Right ventricle myocardium inferior (tissue), 1 donor: ENCODE measurements at regions not wholly inside any gene's neighbourhood (a gene's known extent, or its start where the extent isn't known, plus 50 kb on each side); places are given as distances from the start of the nearest gene placed in this dataset.
"Not testable (repeated sequence)": the region's sequence is repeated elsewhere in the genome, so short reads cannot be mapped to it uniquely, and the experiment has no call there.

ENCODE experiments used
- ATAC-seq: fragments of 200-7000 bp; cut with Tn5 transposase; one replicate; pipeline ENCODE4 v1.9.1; 2020; ENCODE audit warnings: mild to moderate bottlenecking, moderate library complexity
- DNase-seq: peaks from one replicate; pipeline ENCODE4 v3.0.0; 2021; ENCODE audit errors: missing footprints
- intact Hi-C: fragments of 100-400 bp; cut with DNase I; formaldehyde crosslinking; loops from one replicate; pipeline ENCODE4 v1.11.0; 2022
- donor health status: DM: no; HTN: yes; CAD: no; lungs with severe emphysema.

DNA sequence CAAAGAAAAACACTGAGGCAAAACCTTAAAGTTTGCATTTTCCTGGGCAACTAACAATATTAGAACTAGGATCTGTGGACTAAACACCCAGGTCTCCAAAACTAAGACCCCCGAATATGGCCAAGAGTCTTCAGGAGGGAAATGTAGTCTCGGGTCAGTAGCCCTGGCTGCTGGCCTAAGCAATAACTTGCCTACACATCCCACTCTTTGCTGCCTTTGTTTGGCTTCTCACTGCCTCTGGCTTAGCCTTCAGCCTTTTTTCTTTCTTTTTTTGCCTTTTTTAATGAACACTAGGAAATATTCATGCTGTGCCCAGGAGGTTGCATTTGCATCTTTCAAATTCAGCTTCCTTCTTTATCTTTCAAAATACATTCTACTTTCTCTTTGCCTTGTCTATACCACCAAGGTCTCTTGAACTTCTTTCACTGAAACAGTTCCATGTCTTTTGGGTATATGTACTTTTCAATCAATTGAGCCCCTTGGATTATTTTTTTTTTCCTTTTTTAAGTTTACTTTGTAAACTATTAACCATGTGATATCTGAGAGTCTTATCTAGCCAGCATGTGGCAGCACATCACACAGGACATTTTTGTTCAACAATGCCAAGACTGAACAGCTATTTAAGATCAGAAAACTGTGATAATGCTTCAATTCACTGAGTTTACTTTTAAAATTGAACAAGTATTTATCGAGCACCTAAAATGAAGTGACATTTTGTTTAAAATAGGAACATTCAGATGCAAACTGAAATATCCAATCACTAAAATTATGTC lies 165.0 kb upstream of the TRPC6 start:
- no peak for DNase-seq

DNA sequence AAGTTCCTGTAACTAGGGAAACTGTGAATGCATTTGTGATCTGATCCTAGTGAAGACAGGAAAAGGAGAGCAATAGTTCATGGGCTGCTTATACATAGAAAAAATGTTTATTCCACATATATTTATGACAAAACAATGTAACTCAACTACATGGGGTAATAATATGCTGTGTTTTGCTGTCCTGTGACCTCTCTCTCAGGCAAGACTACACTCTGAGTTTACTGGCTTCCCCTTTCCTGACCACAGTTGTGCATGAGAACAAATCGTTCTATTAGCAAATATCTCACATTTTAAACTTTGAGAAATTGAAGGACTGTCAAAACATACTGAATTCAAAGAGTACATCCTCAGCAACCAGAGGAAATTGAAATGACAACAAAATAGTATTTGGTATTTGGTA lies 161.9 kb upstream of the TRPC6 start:
- intact Hi-C loops, result no loop called here
- no peak for DNase-seq
- ATAC-seq, result no peak

More for the DNA sequence above, 165.0 kb upstream of the TRPC6 start:
- intact Hi-C loops, result no loop called here
- no peak for ATAC-seq

DNA sequence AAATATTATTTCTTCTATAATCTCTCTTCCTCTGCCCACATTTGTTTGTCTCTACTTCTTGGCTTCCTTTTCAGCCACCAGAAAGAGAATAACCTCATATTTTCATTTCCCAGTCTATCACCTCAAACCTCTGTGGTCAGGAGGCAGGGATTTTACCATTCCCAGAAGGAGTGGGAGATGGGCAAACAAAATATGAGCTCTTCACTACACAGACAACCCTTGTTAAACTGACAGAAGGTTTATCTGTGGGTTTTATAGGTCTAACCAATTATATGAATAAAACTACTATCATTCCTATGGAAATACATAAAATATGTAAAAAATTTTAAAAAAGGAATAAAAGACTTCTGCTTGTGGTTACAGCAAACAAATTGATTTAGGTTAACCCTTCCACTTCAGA lies 160.0 kb upstream of the TRPC6 start:
- intact Hi-C loops, result no loop called here
- DNase-seq (no peak), ATAC-seq (no peak)

- no peak for DNase-seq
- intact Hi-C loops, result no loop called here
- ATAC-seq, result no peak
Measured at GRCh38 chr11:101741479-101742175, 157.8 kb upstream of the TRPC6 start.

DNA sequence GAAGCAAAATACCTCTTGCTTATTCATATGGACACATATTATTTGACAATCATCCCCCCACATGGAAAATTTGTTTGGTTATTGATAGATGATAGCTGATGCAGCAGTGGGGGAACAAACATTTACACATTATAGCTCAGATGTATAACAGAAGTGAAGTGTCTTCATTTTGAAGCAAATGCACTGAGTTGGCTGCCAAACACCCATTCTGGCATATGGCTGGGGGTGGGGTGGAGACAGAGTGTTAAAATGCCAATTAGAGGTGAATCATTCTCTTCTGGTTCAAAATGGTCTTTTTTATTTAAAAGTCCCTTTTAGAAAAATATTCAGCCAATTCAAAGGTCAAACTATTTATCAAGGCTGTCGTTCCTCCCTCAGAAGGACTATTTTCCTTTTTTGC lies 157.3 kb upstream of the TRPC6 start:
- intact Hi-C loops, result no loop called here
- no peak for ATAC-seq
- no peak for DNase-seq

GRCh38 chr11:101738452-101738851 lies 154.6 kb upstream of the TRPC6 start:
- ATAC-seq (no peak), DNase-seq (no peak)
- intact Hi-C loops, result no loop called here

DNA sequence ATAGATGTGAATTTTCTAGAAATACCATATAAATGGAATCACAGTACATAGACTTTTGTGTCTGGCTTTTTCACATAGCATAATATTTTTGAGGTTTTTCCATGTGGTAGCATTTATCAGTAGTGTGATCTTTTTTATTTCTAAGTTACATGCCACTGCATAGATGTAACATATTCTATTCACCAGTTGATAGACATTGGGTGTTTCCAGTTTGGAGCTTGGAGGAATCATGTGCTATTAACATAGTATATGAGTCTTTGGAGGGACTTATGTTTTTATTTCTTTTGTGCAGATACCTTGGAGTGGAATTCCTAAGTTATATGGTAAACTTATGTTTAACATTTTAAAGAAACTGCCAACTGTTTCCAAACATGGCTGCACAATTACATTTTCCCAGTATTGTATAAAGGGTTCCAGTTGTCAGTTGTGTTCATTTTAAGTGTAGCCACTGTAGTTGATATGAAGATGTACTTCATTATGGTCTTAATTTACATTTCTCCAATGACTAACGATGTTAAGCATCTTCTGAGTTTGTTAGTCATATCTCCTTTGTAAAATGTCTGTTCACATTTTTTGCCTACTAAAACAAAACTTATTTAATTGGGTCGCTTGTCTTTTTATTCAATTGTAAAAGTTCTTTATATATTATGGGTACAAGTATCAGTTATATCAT lies 145.7 kb upstream of the TRPC6 start:
- DNase-seq (no peak), ATAC-seq (no peak)
- intact Hi-C loops, result no loop called here

DNA sequence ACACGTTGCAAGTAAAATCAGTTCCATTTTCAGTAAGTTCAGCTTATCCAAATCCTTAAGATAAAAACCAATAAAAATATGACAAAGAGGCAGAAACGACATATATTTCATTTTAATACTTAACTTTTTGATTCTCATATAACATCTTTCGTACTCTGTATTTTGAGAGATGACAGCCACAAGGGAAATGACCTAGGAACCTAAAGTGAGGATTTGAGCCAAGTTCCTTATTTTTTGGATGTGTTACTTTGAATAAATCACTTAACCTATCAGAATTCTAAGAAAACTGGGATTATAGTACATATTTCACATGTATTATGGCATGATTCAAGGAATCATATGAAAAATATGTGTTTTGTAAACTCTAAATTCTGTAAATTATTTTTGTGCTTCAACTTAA lies 143.6 kb upstream of the TRPC6 start:
- no peak for ATAC-seq
- DNase-seq, result no peak
- intact Hi-C loops, result no loop called here

- intact Hi-C loops, result no loop called here
- ATAC-seq (no peak), DNase-seq (no peak)
Measured at GRCh38 chr11:101726988-101727387, 143.2 kb upstream of the TRPC6 start.

GRCh38 chr11:101723371-101723770 lies 139.6 kb upstream of the TRPC6 start:
- DNase-seq, result no peak
- no peak for ATAC-seq
- intact Hi-C loops, result no loop called here

DNA sequence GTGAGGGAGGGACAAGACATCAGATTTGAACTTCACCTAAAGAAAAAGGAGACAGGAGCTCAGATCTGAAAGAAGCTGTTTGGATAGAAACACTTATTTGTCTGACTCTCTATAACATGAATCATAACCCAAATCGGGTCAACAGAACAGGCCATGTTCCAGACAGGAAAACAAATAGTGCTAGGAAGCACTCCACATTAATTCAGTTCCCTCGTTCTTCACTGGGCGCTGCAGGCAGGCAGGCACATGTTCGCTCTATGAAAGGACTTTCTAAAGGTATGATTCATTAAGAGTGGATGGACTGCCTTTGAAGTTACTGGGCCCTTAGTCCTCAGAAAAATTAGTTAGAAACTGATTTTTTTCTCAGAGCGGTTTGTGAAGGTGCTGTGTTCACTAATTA lies 137.5 kb upstream of the TRPC6 start:
- intact Hi-C loops, result no loop called here
- no peak for DNase-seq
- no peak for ATAC-seq

- ATAC-seq, result no peak
- intact Hi-C loops, result no loop called here
- DNase-seq, result no peak
Measured at GRCh38 chr11:101718402-101718801, 134.6 kb upstream of the TRPC6 start.

GRCh38 chr11:101717619-101718018 lies 133.8 kb upstream of the TRPC6 start:
- intact Hi-C loops, result no loop called here
- ATAC-seq, result no peak
- DNase-seq, result no peak

- intact Hi-C loops, result no loop called here
- ATAC-seq (no peak), DNase-seq (no peak)
Measured at GRCh38 chr11:101715281-101715680, 131.5 kb upstream of the TRPC6 start.

DNA sequence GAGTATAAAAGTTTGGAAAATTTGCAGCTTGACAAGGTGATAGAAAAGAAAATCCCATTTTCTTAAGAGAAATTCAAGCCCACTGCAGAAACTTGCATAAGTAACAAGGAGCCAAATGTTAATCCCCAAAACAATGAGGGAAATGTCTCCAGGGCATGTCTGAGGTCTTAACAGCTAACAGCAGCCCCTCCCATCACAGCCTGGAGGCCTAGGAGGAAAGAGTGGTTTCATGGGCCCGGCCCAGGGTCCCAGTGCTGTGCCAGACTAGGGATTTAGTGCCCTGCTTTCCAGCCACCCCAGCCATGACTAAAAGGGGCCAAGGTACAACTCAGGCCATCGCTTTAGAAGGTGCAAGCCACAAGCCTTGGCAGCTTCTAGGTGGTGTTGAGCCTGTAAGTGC lies 123.7 kb upstream of the TRPC6 start:
- intact Hi-C loops, result no loop called here
- DNase-seq (no peak), ATAC-seq (no peak)

DNA sequence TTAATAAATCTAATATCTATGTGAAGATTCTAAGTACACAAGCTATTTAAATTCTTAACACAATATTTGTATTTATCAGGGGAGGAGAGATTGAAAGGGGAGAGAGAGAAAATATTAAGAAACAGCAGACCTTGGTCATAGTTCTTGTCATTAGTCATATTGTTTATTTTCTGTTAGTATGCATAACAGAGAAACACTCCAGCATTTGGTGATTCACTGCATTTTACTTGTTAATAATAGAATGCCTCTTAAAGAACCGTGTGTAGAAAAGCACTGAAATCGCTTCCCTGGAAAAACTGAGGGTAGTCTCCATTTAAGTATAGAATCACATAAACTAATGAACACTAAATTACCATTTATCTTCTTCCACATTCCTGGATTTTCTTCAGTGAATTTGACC lies 122.7 kb upstream of the TRPC6 start:
- ATAC-seq (no peak), DNase-seq (no peak)
- intact Hi-C loops, result no loop called here

DNA sequence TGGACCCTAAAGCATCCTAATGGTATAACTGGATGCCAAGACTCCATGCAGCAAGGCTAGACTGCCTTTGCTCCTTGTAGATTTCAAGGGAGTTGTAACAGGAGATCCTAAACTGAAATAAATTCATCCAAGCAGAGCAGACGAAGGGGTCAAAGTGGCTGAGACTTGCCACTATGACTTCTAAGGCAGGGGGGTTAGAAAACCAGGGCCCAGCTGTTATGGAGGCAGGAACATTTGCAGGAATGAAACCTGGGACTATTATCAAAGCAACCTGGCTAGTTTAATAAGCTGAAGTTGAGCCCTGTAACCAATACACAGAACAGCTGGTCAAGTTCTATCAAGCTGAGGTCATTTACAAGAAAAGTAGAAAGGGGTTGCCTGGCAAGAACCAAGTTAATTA lies 122.2 kb upstream of the TRPC6 start:
- ATAC-seq (no peak), DNase-seq (no peak)
- intact Hi-C loops, result no loop called here

DNA sequence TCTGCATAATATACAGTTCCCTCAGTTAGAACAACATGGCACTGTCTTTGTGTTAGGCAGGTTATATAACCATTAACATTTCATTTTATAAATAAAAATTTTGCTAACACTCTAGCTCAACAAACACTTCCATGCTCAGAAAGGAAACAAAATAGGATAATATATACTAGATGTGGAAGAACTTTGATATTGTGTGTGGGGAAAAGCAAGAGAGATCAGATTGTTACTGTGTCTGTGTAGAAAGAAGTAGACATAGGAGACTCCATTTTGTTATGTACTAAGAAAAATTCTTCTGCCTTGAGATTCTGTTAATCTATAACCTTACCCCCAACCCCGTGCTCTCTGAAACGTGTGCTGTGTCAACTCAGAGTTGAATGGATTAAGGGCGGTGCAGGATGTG lies 111.1 kb upstream of the TRPC6 start:
- DNase-seq, ATAC-seq, intact Hi-C loops: not testable (repeated sequence)

DNA sequence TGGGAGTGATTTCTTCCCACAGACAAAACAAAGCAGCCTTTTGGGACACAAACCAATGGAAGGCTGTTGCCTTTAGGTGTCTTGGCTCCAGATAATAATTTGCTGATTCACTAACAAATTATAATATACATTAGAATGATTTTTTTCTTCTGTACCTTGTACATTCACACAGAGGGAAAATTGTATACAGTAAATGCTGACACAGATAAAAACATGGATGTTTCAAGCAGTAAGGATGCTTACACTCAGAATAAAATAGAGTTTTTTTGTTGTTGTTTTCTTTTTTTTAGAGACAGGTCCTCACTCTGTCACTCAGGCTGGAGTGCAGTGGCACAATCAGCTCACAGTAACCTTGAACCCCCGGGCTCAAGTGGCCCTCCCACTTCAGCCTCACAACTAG lies 109.2 kb upstream of the TRPC6 start:
- intact Hi-C loops, result no loop called here
- ATAC-seq (no peak), DNase-seq (no peak)

GRCh38 chr11:101686514-101686913 lies 102.7 kb upstream of the TRPC6 start:
- no peak for ATAC-seq
- intact Hi-C loops, result no loop called here

More at GRCh38 chr11:101686514-101686913, 102.7 kb upstream of the TRPC6 start:
- DNase-seq, result no peak
